RWPE2 (cell line): ENCODE measurements at regions not wholly inside any gene's neighbourhood (a gene's known extent, or its start where the extent isn't known, plus 50 kb on each side); places are given as distances from the start of the nearest gene placed in this dataset.

ENCODE experiments used
- ATAC-seq: fragments of 200-7000 bp; cut with Tn5 transposase; 3 replicates; pipeline ENCODE4 v1.9.1; 2021; ENCODE audit warnings: low read depth
- DNase-seq: peaks from one replicate; pipeline ENCODE4 v3.0.0-alpha.2; 2020; ENCODE audit warnings: low spot score
- H3K27ac ChIP-seq: fragments of 450-650 bp; 2 replicates; pipeline ENCODE4 v1.5.1; 2017; ENCODE audit warnings: mild to moderate bottlenecking; ENCODE audit not compliant: poor library complexity, severe bottlenecking
- H3K27me3 ChIP-seq: fragments of 250-450 bp; sonication (Bioruptor Pico); 2 replicates; pipeline ENCODE4 v1.5.1; 2021; ENCODE audit warnings: mild to moderate bottlenecking, moderate library complexity; ENCODE audit not compliant: insufficient read depth, poor library complexity, severe bottlenecking
- H3K36me3 ChIP-seq: fragments of 250-450 bp; sonication (Bioruptor Pico); 2 replicates; pipeline ENCODE4 v1.5.1; 2020; ENCODE audit warnings: low read depth, mild to moderate bottlenecking, moderate library complexity
- H3K4me1 ChIP-seq: fragments of 250-450 bp; sonication (Bioruptor Pico); 2 replicates; pipeline ENCODE4 v1.5.1; 2021; ENCODE audit warnings: mild to moderate bottlenecking, moderate library complexity; ENCODE audit not compliant: insufficient read depth, poor library complexity, severe bottlenecking
- H3K4me3 ChIP-seq: fragments of 250-450 bp; sonication (Bioruptor Pico); 2 replicates; pipeline ENCODE4 v1.5.1; 2021; ENCODE audit warnings: mild to moderate bottlenecking, moderate library complexity; ENCODE audit not compliant: severe bottlenecking
- H3K9me3 ChIP-seq: fragments of 250-450 bp; sonication (Bioruptor Pico); 2 replicates; pipeline ENCODE4 v1.5.1; 2021; ENCODE audit warnings: mild to moderate bottlenecking, moderate library complexity; ENCODE audit not compliant: severe bottlenecking
- CTCF ChIP-seq: fragments of 450-650 bp; IDR thresholded peaks from one replicate; pipeline ENCODE4 v1.5.1; 2017; ENCODE audit warnings: mild to moderate bottlenecking, moderate library complexity; ENCODE audit not compliant: poor library complexity, severe bottlenecking

- Histone ChIP-seq H3K9me3 (no peaks in the 10 kb centered on the region), H3K27ac (no peak overlapping the region), H3K36me3 (no peaks in the 10 kb centered on the region), H3K27me3 (no peaks in the 10 kb centered on the region), H3K4me1 (peaks cover under 1% of the 10 kb centered on the region), H3K4me3 (no peak overlapping the region)
- ATAC-seq (no peak), DNase-seq (no peak)
- TF ChIP-seq CTCF = no peak
These were observed 147.7 kb upstream of the TSC22D2 start for GRCh38 chr3:150260398-150260710.

GRCh38 chr3:150259526-150260397 is 148.3 kb upstream of the TSC22D2 start:
- no peak overlapping the region for H3K4me3 ChIP-seq
- H3K9me3 ChIP-seq = no peaks in the 10 kb centered on the region
- TF ChIP-seq CTCF = no peak
- peaks cover 4% of the 10 kb centered on the region for H3K4me1 ChIP-seq
- no peak for DNase-seq
- no peak overlapping the region for H3K27ac ChIP-seq
- no peaks in the 10 kb centered on the region for H3K36me3 ChIP-seq
- no peak for ATAC-seq
- H3K27me3 ChIP-seq = no peaks in the 10 kb centered on the region

- Histone ChIP-seq H3K9me3 (no peaks in the 10 kb centered on the region), H3K36me3 (no peaks in the 10 kb centered on the region), H3K4me3 (no peak overlapping the region), H3K27ac (no peak overlapping the region), H3K4me1 (peaks cover 19% of the 10 kb centered on the region), H3K27me3 (no peaks in the 10 kb centered on the region)
- TF ChIP-seq CTCF = no peak
- ATAC-seq (no peak), DNase-seq (no peak)
These were observed 151.3 kb upstream of the TSC22D2 start for GRCh38 chr3:150256782-150257181.

DNA sequence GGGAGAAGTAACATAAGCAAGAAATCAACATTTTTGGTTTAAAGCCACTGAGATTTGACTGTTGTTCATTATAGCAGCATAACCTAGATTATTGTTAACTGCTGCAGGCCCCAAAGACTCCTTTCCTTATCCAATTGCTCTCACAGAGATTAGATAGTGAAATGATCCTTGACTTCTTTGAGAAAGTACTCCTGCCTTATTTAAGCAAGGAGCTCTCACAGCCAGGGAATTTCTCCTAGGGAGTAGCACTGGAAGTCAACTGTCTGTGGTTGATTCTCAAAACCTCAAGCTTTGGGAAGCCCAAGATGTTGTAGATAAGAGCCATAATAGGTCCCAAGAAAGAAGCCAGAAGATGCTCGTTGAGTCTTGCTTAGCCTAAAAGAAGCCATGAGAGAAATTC is 151.8 kb upstream of the TSC22D2 start:
- H3K4me3 ChIP-seq = no peak overlapping the region
- ATAC-seq = no peak
- TF ChIP-seq CTCF = no peak

GRCh38 chr3:150255826-150256225 is 152.3 kb upstream of the TSC22D2 start:
- H3K4me3 ChIP-seq = no peak overlapping the region
- H3K36me3 ChIP-seq = no peaks in the 10 kb centered on the region
- no peak for DNase-seq
- TF ChIP-seq CTCF = no peak
- H3K9me3 ChIP-seq = no peaks in the 10 kb centered on the region
- H3K4me1 ChIP-seq = peaks cover 26% of the 10 kb centered on the region
- H3K27me3 ChIP-seq = no peaks in the 10 kb centered on the region
- no peak overlapping the region for H3K27ac ChIP-seq
- no peak for ATAC-seq

More for the DNA sequence above, 151.8 kb upstream of the TSC22D2 start:
- Histone ChIP-seq H3K36me3 (no peaks in the 10 kb centered on the region), H3K27me3 (no peaks in the 10 kb centered on the region), H3K9me3 (no peaks in the 10 kb centered on the region), H3K27ac (no peak overlapping the region), H3K4me1 (peaks cover 23% of the 10 kb centered on the region)
- no peak for DNase-seq
